ENCODE measurements at regions not wholly inside any gene's neighbourhood (a gene's known extent, or its start where the extent isn't known, plus 50 kb on each side); places are given as distances from the start of the nearest gene placed in this dataset.
A peak's percentile ranks its signal among the peaks of the same experiment; 100 is the strongest.
"Not testable (repeated sequence)": the region's sequence is repeated elsewhere in the genome, so short reads cannot be mapped to it uniquely, and the experiment has no call there.

DNA sequence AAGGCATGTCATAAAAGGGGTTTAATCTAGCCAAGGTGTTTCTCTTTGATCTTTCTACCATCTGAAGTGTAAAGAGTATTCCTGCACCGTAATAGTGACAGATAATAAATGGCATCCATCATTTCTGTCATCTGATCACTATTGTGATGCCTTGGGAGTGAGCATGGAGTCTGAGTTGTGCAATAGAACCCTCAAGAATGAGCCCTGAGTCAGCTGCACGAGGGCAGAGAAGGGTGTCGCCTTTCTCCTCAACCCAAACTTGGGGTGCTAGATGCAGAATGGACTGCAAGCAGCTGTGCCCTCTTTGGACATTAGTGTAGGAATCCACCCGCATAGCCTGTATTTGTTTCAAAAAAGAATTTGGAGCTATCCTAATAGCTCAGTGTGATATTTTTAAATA lies 115.2 kb downstream of the ZNF37A start:
- DNase-seq (ENCODE audit: low spot score), result no peak

DNA sequence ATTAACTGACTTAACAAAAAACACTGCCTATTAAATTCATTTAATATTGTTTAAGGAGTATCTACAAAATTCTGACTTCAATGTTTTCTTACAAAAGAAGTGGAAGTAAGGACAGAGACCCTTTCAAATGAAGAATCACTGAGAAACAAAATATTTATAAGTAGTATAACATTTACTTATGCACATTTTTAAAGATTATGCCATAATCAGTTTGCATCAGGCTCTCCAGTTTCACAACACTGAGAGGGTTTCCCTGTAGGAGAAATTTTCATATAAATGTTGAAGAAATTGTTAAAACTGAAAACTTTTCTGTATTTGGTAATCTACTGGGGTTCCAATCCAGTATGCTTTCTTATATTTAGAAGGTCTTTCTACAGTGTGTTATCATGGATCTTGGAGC lies 115.6 kb downstream of the ZNF37A start:
- not testable (repeated sequence) for DNase-seq (ENCODE audit: low spot score)

DNA sequence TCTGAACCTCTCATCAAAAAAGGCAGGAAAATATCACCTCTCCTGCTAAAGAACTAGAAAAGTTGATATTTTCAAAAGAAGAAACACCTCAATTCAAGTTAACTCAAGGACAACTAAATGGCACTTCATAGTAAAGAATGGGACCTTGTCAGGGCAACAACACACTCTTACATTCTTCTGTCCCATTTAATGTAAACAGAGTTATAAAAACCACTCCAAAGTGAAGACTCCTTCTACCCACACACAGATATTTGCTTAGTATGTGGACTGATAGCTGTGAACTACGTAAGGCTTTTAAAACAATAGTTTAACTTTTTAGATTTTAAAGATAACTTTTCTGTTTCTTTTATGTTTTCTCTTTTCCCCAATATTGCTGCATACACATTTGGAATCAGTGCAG lies 118.3 kb downstream of the ZNF37A start:
- DNase-seq (ENCODE audit: low spot score), result no peak

DNA sequence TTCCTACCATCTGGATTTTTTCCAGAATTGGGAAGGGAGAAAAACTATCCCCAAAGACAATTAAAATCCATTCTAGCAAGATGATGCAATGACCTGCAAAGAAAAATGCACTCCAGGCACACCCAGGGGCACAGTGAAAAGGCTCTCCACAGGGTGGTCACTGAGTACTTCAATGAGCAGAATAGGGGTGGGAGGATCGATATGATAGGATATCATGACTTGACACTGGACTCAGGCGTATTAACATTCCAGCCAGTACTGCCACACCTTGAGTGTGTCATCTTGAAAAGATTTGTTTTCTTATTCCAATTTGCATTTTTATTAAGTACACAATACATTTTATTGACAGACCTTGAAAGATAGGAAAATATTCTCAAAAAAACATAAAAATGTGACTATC lies 132.2 kb downstream of the ZNF37A start:
- no peak for DNase-seq (ENCODE audit: low spot score)

DNA sequence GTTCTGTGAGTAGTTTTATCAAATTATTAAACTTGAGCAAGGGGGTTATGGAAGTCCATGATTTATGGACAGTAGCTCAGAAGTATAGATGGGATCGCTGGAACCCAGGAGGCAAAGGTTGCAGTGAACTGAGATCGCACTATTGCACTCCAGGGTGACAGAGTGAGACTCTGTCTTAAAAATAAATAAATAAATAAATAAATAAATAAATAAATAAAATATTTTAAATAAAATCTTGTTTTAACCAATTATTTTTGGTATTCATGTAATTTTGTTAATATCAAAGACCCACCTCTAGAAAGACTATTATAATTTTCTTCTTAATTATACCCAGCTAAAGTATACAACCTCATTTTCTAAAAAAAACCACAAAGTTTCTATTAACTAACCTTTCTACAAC lies 134.3 kb downstream of the ZNF37A start:
- DNase-seq (ENCODE audit: low spot score), result no peak

DNA sequence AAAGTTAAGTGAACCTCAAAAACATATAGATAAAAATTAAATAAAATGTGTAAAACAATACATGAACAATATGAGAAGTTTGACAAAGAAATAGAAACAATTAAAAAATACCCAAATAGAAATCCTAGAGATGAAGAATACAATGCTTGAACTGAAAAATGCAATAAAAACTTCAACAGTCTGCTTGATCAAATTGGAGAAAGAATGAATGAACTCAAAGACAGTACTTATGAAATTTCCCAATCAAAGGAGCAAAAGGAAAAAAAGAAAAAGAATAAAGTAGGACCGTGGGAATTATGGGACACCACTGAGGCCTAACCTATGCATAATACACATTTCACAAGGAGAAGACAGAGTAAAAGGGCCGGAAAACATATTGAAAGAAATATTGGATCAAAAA lies 144.3 kb downstream of the ZNF37A start:
- DNase-seq (ENCODE audit: low spot score), result not testable (repeated sequence)

DNA sequence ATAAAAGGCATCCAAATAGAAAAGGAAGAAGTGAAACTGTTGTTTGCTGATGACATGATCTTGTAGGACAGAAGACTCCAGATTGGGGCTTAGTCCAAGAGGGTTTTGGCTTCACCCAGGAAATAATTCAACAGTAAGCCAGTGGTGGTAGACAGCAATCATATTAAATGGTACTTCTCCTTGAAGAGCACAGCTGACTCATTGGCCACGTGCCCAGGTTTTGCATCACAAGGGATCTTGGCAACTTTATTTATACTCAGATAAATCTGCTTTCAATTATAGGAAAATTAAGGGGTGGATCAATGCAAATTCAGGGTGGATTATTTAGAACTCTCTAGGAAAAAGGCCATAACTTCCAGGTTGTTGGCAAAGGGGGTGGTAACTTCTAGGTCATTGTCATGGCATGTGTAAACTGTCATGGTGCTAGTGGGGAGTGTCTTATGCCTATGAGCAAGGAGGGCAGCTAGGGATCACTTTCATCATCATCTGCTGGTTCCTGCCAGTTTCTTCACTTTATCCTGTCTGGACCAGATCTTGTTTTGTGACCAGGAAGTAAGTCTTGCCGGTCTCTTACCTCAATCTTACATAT lies 148.0 kb downstream of the ZNF37A start:
- not testable (repeated sequence) for DNase-seq (ENCODE audit: low spot score)

DNA sequence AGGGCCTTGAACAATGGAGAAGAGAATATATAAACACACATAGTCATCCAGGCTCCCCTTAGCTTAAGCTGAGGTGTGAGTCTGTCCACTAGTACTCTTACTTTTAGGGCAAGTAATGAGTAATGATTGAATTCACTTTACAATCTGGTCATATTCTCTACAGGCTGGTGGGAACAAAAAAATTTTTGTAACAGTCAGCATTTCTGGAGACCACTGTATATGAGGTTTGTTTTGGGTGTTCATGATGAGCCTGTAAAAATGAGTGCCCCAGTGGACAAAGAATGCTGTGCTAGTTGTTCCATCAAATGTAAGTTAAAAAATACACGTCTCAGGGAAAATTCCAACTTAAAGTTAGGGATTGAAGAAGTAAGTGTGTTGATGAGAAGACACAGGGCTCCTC lies 154.0 kb downstream of the ZNF37A start:
- DNase-seq (ENCODE audit: low spot score), result not testable (repeated sequence)

DNA sequence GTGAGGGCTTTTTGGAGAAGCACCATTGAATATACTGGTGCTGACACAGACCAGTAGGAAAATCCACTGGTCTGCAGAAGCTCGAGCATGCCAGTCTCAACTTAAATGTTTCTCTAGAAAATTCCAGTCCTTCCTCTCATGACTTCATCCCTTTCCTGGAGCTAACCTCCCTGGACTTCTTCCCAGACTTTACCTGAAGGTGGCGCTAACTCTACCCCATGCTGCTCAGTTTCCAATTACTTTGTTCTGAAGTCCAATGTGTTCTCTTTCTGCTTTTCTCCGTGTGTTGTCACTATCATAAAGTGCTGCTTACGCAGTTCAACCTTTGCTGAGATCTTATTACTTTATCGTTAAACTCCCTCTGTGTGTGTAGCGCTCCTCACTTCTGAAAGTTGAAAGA lies 158.4 kb downstream of the ZNF37A start:
- not testable (repeated sequence) for DNase-seq (ENCODE audit: low spot score)

DNA sequence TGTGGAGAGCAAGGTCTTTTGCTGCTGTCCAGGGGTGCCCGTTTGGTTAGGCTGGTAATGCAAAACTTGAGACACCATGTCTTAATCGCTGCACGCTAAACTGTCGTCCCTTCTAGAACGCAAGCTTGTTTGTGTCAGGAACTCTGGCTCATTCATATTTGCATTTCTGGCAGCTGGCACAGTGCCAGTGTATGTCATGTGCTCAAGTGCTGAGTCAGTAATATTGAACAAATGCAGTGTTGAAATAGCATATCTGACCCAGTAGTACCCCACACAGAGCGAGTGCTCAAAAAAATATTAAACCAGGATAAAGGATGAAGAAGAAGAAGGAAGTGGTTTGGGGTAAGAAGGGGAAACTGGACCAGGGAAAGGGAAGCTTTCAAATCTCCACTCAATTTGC lies 173.4 kb downstream of the ZNF37A start:
- not testable (repeated sequence) for DNase-seq (ENCODE audit: low spot score)

DNA sequence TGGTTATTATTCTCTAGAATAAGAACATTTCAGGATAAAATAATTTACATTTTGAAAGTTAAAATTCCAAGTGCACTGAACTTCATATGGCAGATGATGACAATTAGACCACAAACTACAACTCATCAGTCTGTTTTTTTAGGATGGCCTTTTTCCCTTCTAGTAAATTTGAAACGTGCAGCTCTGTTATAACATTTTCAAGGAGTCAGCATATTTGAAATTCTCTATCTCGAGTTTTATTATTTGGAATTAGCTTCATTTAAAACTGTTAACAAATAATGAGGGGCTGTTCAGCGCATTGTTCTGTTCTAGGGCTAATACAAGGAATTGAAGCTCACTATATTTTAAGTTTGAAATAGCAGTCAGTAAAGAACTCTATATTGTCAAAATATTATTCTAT lies 176.9 kb downstream of the ZNF37A start:
- DNase-seq (ENCODE audit: low spot score), result not testable (repeated sequence)

DNA sequence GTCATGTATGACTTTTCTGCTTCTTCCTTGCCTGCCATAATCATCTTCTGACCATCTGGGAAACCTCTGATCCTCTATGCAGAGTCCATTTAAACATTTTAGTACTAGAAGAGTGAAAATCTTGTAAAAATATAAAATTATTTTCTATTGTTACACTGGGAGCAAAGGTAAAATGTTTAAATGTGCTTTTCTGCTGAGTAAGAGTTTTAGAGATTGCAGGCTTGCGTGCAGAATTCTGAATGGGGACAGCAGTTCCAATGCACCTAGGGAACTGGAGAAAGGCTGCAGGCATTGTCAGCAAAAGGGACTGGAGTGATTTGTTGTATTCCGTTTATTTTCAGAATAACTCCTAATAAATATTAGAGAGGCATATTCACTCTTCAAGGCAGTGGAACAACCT lies 180.7 kb downstream of the ZNF37A start:
- not testable (repeated sequence) for DNase-seq (ENCODE audit: low spot score)

DNA sequence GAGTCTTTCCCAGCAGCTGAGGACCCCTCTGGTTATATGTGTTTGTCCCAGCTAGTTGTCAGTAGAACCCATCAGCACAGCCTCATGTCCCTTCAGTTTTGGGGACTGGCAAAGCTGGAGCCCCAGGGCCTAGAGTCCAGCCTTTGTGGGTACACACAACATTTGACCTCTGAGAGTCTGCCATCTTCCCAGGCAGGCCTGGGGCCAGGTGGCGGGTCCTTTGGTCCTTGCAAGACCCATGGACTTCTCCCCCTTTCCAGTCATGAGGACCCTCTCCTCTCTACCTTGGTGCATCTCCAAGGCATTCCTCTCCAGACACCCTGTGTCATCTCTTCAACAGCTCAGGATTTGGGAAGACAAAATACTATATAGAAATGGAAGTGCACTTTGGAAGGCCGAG lies 198.4 kb downstream of the ZNF37A start:
- DNase-seq (ENCODE audit: low spot score), result not testable (repeated sequence)

DNA sequence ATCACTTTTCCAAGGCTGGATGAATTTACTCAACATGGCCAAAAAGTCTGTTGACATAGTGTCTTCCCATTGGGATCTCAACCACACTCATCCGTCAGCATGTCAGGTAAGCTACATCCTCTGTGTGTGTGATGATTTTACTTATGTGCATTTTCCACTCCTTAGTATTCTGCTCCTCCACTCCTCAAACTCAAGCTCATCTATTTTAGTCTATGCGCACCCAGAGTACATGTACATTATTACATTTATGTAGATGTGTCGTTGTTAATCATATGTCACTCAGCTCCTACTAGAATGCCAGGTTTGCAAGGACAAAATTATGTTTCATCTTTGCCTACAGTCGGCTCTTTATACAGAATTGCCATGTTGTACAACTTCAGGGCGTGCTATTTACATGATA lies 216.0 kb downstream of the ZNF37A start:
- DNase-seq (ENCODE audit: low spot score), result not testable (repeated sequence)

DNA sequence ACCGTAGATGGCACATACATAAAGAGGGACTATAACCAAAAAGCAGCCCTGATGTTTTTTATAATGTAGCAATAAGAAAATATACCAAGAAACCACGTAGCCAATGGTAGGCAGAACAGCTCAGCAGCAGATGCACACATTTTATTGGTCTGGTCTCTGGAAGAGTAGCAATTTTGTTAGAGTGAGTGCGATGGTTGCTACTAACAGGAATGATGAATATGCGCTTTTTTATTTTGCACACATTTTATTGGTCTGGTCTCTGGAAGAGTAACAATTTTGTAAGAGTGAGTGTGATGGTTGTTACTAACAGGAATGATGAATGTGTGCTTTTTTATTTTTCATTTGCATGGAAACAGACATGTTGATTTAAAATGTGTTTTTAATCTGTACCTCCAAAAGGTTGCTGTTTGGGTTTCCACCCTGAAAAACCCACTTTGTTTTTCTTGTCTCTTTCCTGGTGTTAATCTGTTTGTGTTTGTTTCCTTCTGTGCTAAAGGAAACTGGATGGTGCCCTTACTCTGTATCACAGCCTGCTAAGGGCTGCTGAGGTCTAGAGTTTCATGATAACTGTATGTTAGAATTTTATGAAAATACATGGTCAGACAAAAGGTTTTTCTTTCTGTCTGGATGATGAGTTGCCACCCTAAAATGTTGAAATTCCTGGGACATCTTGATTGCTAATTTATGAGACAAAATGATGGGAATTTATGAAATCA lies 221.1 kb downstream of the ZNF37A start:
- not testable (repeated sequence) for DNase-seq (ENCODE audit: low spot score)

DNA sequence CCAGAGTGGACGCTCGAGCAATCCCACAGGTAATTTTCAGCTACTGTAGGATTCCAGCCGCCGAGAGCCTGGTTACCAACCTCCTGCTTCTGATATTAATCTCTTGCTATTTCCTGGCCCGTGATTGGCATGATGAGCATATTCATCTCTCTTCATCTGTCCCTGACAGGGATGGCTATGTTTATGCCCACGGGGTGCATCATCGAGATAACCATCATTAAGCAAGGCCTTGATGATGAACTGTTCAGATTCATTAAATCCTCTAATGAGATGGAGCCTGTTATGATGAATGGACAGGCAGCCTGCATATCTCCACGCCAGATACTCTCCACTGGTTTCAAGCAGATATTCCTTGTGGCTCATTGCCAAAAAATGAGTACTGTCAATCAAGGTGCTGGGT lies 227.3 kb downstream of the ZNF37A start:
- not testable (repeated sequence) for DNase-seq (ENCODE audit: low spot score)

DNA sequence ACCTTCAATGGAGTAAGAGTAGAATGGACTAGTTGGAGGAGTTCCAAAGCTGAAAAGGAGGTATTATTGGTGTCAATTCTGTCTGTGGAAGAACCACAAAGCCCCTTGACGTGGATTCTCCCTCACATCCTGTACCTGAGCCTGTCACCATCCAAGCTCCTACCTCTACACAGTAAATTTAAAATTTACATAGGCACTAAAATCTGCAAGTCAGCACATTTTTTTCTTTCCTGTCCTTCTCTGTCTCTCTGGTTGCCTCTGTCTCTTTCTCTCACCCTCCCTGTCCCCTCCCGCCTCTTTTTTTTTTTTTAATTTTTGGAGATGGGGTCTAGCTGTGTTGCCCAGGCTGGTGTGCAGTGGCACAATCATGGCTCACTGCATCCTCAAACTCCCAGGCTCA lies 236.2 kb downstream of the ZNF37A start:
- DNase-seq (ENCODE audit: low spot score), result not testable (repeated sequence)

DNA sequence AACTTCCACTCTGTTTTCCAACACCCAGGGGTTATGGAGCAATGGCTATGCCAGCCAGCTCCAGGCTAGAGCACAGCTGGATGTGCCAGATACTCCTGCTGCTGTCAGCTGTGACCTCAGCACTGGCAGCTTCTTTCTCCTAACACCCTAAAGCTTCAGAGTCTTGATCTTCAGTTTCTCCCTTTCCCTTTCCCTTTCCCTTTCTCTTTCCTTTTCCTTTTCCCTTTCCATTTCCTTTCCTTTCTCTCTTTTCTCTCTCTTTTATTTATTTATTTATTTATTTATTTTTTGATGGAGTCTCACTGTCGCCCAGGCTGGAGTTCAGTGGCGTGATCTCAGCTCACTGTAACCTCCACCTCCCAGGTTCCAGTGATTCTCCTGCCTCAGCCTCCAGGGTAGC lies 237.0 kb downstream of the ZNF37A start:
- DNase-seq (ENCODE audit: low spot score), result not testable (repeated sequence)

DNA sequence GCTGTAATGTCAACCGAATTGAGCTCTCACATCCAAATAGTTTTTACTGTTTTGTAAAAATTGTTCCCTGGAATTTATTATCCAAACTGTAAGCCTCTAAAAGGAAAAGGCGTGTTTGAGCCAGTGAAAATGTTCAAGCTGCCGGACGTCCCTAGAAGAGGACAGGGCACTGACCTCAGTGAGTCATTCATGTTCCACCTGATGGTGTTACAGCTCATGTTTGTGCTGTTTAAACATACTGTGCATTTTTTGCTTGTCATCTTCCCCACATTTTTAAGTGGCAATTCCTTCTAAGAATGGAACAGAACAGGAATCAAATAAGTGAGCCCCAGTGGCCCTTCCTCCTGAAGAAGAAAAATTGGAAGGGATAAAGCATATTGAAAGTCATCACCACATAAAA lies 239.6 kb downstream of the ZNF37A start:
- DNase-seq (ENCODE audit: low spot score), result not testable (repeated sequence)

DNA sequence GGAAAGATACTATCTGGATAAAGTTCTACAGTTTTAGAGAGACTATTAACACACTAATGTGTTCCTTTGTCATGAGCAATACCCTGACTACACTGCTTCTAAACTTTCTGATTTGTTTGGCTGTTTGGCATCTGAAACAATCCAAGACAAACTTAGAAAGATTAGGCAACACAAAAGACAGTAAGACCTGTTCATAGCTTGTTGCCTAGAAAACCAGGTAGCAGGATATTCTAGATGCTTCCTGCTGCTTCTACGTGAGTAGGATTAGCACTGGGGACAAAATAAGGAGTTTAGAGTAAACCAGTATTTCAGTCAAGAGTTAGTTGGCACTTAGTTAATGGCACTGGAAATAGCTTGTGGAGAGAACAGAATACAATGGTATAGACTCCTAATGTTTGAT lies 256.5 kb downstream of the ZNF37A start:
- not testable (repeated sequence) for DNase-seq (ENCODE audit: low spot score)

DNA sequence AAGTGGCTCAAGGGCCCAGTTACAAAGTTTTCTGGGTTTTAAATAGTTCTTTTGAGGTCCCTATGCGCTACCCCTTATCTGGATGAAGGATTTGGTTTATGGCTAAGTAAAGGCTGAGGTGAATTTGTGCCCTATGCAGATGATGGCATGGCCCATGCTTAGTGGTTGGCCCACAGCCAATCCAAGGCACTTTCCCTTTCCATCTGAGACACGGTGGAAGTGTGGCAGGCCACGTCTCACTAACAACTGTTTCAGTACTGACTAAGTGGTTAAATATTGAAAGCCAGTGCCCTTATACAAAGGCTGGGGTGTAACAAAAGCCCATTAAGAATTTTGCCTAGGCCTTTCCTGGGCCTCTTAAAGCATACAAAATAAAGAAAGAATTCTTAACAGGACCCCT lies 260.3 kb downstream of the ZNF37A start:
- not testable (repeated sequence) for DNase-seq (ENCODE audit: low spot score)

DNA sequence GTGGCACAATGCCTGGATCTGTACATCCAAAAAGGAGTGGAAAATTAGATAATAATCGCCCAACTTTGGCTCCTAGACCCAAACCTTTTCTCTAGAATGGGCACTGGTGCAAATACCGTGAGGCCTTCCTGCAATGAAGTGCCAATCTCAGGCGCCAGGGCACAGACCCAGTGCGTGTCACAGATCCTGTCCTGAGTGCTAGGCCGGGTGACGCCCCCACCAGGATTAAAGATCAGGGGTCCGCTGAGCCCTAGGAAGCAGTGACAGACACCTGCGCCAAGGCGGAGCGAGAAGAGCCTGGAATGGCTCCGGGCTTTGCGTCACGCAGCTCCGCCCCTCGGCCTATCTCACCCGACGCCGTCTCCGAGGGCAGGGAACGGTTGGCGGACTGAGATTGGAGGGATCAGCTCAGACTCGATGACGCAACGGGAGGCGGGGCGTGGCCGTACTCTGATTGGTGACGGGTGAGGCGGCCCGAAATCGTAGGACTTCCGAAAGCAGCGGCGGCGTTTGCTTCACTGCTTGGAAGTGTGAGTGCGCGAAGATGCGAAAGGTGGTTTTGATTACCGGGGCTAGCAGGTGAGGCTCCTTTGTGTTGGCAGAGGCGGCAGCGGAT lies 261.9 kb downstream of the ZNF37A start:
- DNase-seq (ENCODE audit: low spot score), result peak; percentile 85

DNA sequence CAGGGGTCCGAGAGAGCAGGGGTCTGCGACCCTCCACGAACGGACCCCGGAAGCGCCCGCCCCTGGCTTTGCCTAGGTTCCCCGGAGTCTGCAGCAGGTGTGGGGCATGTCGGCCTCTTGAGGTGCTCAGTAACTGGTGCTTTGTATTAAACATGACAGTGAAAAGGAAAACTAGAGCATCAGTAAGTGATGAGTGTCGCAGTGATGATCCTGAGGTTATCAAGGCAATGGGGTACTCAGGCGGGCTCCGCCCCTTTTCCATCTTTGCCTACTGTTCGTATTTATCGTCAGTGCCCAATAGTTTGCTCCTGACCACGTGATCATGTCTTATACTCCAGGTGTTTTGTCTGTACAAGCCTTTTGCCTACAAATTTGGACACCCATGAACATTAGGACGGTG lies 262.4 kb downstream of the ZNF37A start:
- DNase-seq (ENCODE audit: low spot score), result not testable (repeated sequence)
